Neural progenitor cell (in vitro differentiated cells): ENCODE measurements at regions not wholly inside any gene's neighbourhood (a gene's known extent, or its start where the extent isn't known, plus 50 kb on each side); places are given as distances from the start of the nearest gene placed in this dataset.
A peak's percentile ranks its signal among the peaks of the same experiment; 100 is the strongest.

Source experiments
- DNase-seq: peaks from one replicate; pipeline ENCODE4 v3.0.0-alpha.2; 2016; ENCODE audit warnings: low spot score
- H2AFZ ChIP-seq: fragments of 200-600 bp; sonication (generic); replicated peaks from 2 replicates; pipeline ENCODE4 v1.6.1; 2016; ENCODE audit warnings: antibody characterized with exemption
- H3F3A ChIP-seq: fragments of 200-600 bp; sonication (generic); 2 replicates; pipeline ENCODE4 v1.6.1; 2016; ENCODE audit warnings: antibody characterized with exemption, low read depth
- H3K27ac ChIP-seq: fragments of 200-600 bp; sonication (generic); 2 replicates; pipeline ENCODE4 v1.5.1; 2016; ENCODE audit warnings: mild to moderate bottlenecking
- H3K27me3 ChIP-seq: fragments of 200-600 bp; sonication (generic); 2 replicates; pipeline ENCODE4 v1.6.1; 2016; ENCODE audit warnings: mild to moderate bottlenecking, moderate library complexity
- H3K36me3 ChIP-seq: fragments of 200-600 bp; sonication (generic); 2 replicates; pipeline ENCODE4 v1.5.1; 2016
- H3K4me1 ChIP-seq: fragments of 200-600 bp; sonication (generic); 2 replicates; pipeline ENCODE4 v1.6.1; 2016; ENCODE audit warnings: mixed run types
- H3K4me2 ChIP-seq: fragments of 200-600 bp; sonication (generic); 2 replicates; pipeline ENCODE4 v1.6.1; 2016
- H3K4me3 ChIP-seq: fragments of 200-600 bp; sonication (generic); 2 replicates; pipeline ENCODE4 v1.5.1; 2016
- H3K79me2 ChIP-seq: fragments of 200-600 bp; sonication (generic); 2 replicates; pipeline ENCODE4 v1.6.1; 2016; ENCODE audit warnings: low read depth
- H3K9ac ChIP-seq: fragments of 200-600 bp; sonication (generic); 2 replicates; pipeline ENCODE4 v1.6.1; 2016
- H3K9me3 ChIP-seq: fragments of 200-600 bp; sonication (generic); 2 replicates; pipeline ENCODE4 v1.5.1; 2016; ENCODE audit warnings: low read depth
- H4K20me1 ChIP-seq: fragments of 200-600 bp; sonication (generic); 2 replicates; pipeline ENCODE4 v1.6.1; 2016; ENCODE audit warnings: low read depth
- H3K27ac Mint-ChIP-seq: 3 replicates; pipeline ENCODE4 v1.8.0; 2021; ENCODE audit warnings: mixed read lengths
- H3K27me3 Mint-ChIP-seq: 2 replicates; pipeline ENCODE4 v1.8.0; 2022; ENCODE audit warnings: low read depth, mild to moderate bottlenecking, inconsistent platforms, moderate library complexity, mixed read lengths; ENCODE audit not compliant: insufficient read depth
- H3K36me3 Mint-ChIP-seq: 3 replicates; pipeline ENCODE4 v1.8.0; 2021; ENCODE audit warnings: mixed read lengths
- H3K4me1 Mint-ChIP-seq: 3 replicates; pipeline ENCODE4 v1.8.0; 2021; ENCODE audit warnings: mixed read lengths
- H3K4me3 Mint-ChIP-seq: 3 replicates; pipeline ENCODE4 v1.8.0; 2021; ENCODE audit warnings: mild to moderate bottlenecking, moderate library complexity, mixed read lengths
- H3K9me3 Mint-ChIP-seq: 3 replicates; pipeline ENCODE4 v1.8.0; 2020; ENCODE audit warnings: mixed read lengths
- EZH2 ChIP-seq: fragments of 200-600 bp; sonication (generic); IDR thresholded peaks from 2 replicates; pipeline ENCODE4 v1.6.1; 2017; ENCODE audit warnings: antibody characterized with exemption, mild to moderate bottlenecking, moderate library complexity
- EZH2phosphoT487 ChIP-seq: fragments of 200-600 bp; sonication (generic); IDR thresholded peaks from 2 replicates; pipeline ENCODE4 v1.6.1; 2017; ENCODE audit warnings: antibody characterized with exemption
- TF ChIP-seq, protein P1 (sequence below): fragments of 200-600 bp; sonication (generic); IDR thresholded peaks from 2 replicates; pipeline ENCODE4 v1.5.1; 2017; ENCODE audit warnings: antibody characterized with exemption, mild to moderate bottlenecking

DNA sequence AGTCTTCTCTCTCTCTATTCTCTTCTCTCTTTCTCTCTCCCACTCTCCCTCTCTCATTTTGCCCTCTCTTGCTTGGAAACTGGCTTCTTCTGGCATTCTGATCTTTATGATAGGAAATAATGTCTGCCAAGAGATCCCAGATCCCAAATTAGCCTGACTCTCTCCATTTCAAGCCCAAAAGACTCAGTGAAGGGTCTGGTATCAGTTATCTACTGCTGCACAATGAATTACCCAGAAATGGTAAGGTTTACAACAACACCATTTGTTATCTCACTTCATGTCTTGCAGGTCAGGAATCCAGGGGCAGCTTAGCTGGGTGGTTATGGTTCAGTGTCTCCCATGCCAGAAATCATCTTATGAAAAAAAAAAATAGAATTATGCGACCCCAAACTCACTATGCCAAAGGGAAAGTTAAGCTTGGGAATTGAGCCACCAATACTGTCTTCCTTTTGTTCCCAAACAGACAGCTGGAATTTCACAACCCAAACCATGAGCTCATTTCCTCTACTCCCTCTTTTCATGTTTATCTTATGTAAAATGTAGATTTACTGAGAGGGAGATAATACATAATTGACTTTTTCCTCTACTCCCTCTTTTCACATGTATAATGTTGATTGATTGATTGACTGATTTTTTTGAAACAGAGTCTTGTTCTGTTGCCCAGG is 67.8 kb upstream of the FICD start:
- Histone ChIP-seq H2AFZ (no peak overlapping the region), H4K20me1 (no peaks in the 10 kb centered on the region), H3K79me2 (no peaks in the 10 kb centered on the region), H3K4me3 (no peak overlapping the region), H3F3A (peaks cover 11% of the 10 kb centered on the region), H3K36me3 (no peaks in the 10 kb centered on the region), H3K9me3 (no peaks in the 10 kb centered on the region), H3K4me2 (no peak overlapping the region), H3K27me3 (no peaks in the 10 kb centered on the region), H3K4me1 (peaks cover 10% of the 10 kb centered on the region), H3K27ac (no peak overlapping the region), H3K9ac (no peak overlapping the region)
- Mint-ChIP-seq H3K36me3 (no peaks in the 10 kb centered on the region), H3K4me1 (peaks cover 17% of the 10 kb centered on the region), H3K4me3 (no peak overlapping the region), H3K27ac (no peak overlapping the region), H3K27me3 (peaks cover 2% of the 10 kb centered on the region), H3K9me3 (no peaks in the 10 kb centered on the region)
- TF ChIP-seq, protein P1, sequence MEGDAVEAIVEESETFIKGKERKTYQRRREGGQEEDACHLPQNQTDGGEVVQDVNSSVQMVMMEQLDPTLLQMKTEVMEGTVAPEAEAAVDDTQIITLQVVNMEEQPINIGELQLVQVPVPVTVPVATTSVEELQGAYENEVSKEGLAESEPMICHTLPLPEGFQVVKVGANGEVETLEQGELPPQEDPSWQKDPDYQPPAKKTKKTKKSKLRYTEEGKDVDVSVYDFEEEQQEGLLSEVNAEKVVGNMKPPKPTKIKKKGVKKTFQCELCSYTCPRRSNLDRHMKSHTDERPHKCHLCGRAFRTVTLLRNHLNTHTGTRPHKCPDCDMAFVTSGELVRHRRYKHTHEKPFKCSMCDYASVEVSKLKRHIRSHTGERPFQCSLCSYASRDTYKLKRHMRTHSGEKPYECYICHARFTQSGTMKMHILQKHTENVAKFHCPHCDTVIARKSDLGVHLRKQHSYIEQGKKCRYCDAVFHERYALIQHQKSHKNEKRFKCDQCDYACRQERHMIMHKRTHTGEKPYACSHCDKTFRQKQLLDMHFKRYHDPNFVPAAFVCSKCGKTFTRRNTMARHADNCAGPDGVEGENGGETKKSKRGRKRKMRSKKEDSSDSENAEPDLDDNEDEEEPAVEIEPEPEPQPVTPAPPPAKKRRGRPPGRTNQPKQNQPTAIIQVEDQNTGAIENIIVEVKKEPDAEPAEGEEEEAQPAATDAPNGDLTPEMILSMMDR: no peak
- no peak for TF ChIP-seq EZH2
- no peak for TF ChIP-seq EZH2phosphoT487
- DNase-seq: no peak

DNA sequence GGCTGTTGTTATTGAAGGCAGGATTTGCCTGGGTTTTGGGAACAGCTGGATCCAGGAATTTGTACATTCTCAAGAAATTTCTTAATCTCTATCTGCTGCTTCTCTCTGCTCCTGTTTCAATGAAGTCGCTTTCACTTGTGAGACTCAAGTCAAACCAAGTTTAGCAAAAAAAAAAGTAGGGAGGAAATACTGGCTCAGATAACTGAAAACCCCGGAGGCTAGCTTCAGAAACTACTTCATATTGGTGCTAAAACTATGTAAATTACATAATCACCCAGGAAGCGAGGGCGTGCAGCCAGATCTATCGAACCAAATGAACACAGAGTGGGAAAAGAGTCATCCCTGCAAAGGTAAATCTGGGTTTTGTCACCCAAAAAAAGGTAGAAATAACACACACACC is 68.3 kb upstream of the FICD start:
- Histone ChIP-seq H3K4me3 (no peak overlapping the region), H3K27me3 (no peaks in the 10 kb centered on the region), H3K4me1 (peaks cover 16% of the 10 kb centered on the region), H3K9ac (no peak overlapping the region), H3K27ac (no peak overlapping the region), H3K9me3 (no peaks in the 10 kb centered on the region), H3K4me2 (no peak overlapping the region), H3K36me3 (no peaks in the 10 kb centered on the region), H3K79me2 (no peaks in the 10 kb centered on the region), H2AFZ (no peak overlapping the region), H3F3A (peaks cover 16% of the 10 kb centered on the region), H4K20me1 (no peaks in the 10 kb centered on the region)
- Mint-ChIP-seq H3K36me3 (no peaks in the 10 kb centered on the region), H3K9me3 (no peaks in the 10 kb centered on the region), H3K27ac (no peak overlapping the region), H3K4me3 (no peak overlapping the region), H3K4me1 (peaks cover 22% of the 10 kb centered on the region), H3K27me3 (peaks cover 2% of the 10 kb centered on the region)
- TF ChIP-seq EZH2phosphoT487: no peak
- TF ChIP-seq, protein P1: no peak
- TF ChIP-seq EZH2: no peak
- DNase-seq: no peak

DNA sequence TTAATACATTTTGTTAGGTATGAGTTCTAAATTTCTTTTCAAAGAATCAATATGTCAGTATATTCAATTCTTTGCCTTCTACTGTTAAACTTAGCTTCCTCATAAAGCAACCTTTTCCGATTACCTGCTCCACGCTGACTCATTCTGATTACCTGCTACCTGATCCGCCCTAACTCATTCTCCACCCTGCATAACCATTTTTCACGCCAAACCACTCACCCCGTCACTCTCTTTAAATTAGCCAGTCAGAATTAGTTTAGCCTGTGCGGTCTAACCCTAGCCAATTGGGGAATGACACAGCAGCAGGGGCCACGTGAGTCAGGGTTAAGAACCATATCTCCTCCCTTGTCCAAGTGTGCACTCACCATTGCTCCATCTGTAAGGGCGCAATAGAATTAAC is 72.2 kb upstream of the FICD start:
- H3K79me2 ChIP-seq: no peaks in the 10 kb centered on the region
- H3K36me3 ChIP-seq: no peaks in the 10 kb centered on the region
- peaks cover 6% of the 10 kb centered on the region for H3K27me3 Mint-ChIP-seq
- H3K9me3 ChIP-seq: no peaks in the 10 kb centered on the region
- peaks cover 2% of the 10 kb centered on the region for H3K9me3 Mint-ChIP-seq
- peak overlapping the region; percentile 58 for H3K4me2 ChIP-seq
- H4K20me1 ChIP-seq: no peaks in the 10 kb centered on the region
- no peak for DNase-seq
- peaks cover 14% of the 10 kb centered on the region for H3K4me1 ChIP-seq
- no peaks in the 10 kb centered on the region for H3K27me3 ChIP-seq
- no peak overlapping the region for H3K9ac ChIP-seq
- peak overlapping the region; percentile 97 for H2AFZ ChIP-seq
- TF ChIP-seq, protein P1: no peak
- TF ChIP-seq EZH2: no peak
- no peak for TF ChIP-seq EZH2phosphoT487
- H3F3A ChIP-seq: peaks cover 22% of the 10 kb centered on the region
- no peaks in the 10 kb centered on the region for H3K36me3 Mint-ChIP-seq
- H3K4me3 Mint-ChIP-seq: no peak overlapping the region
- H3K4me1 Mint-ChIP-seq: peaks cover 12% of the 10 kb centered on the region
- no peak overlapping the region for H3K27ac Mint-ChIP-seq
- no peak overlapping the region for H3K4me3 ChIP-seq
- no peak overlapping the region for H3K27ac ChIP-seq
